Kidney (tissue), 13 donors: ENCODE measurements at regions not wholly inside any gene's neighbourhood (a gene's known extent, or its start where the extent isn't known, plus 50 kb on each side); places are given as distances from the start of the nearest gene placed in this dataset.

Experiments used
- DNase-seq, 5 donors: peaks; one replicate each; pipeline ENCODE4 v3.0.0-alpha.2; 2013 to 2020
- FAIRE-seq: peaks from 2 replicates; lab custom pipeline; 2012; peaks lifted over from hg19 to GRCh38; lab: Jason Lieb, UNC
- H3K27ac ChIP-seq, 2 donors: one replicate each; pipeline ENCODE4 v1.7.0; 2013; ENCODE audit warnings: low read depth in 2 of 2, low read length in 2 of 2, inconsistent platforms in 1 of 2
- H3K27me3 ChIP-seq: one replicate; pipeline ENCODE4 v1.7.1; 2013; ENCODE audit warnings: low read length, inconsistent platforms; ENCODE audit not compliant: control insufficient read depth, insufficient read depth
- H3K36me3 ChIP-seq, 3 donors: one replicate each; pipeline versions ENCODE4 v1.7.0 to v1.7.1; 2013; ENCODE audit warnings: low read length in 3 of 3, control low read depth in 1 of 3, inconsistent platforms in 1 of 3; ENCODE audit not compliant: insufficient read depth in 3 of 3, control insufficient read depth in 2 of 3
- H3K4me1 ChIP-seq, 3 donors: one replicate each; pipeline versions ENCODE4 v1.7.0 to v1.7.1; 2013; ENCODE audit warnings: low read length in 3 of 3, inconsistent platforms in 1 of 3, low read depth in 1 of 3; ENCODE audit not compliant: control insufficient read depth in 2 of 3, insufficient read depth in 2 of 3
- H3K4me3 ChIP-seq, 3 donors: one replicate each; pipeline versions ENCODE4 v1.7.0 to v1.8.1; 2013; ENCODE audit warnings: low read length in 3 of 3, control low read depth in 1 of 3, inconsistent platforms in 1 of 3
- H3K9ac ChIP-seq, 3 donors: one replicate each; pipeline versions ENCODE4 v1.7.0 to v1.7.1; 2013; ENCODE audit warnings: low read length in 3 of 3, control low read depth in 1 of 3, inconsistent platforms in 1 of 3
- H3K9me3 ChIP-seq, 3 donors: one replicate each; pipeline versions ENCODE4 v1.7.0 to v1.7.1; 2013; ENCODE audit warnings: low read length in 3 of 3, control low read depth in 1 of 3, inconsistent platforms in 1 of 3; ENCODE audit not compliant: control insufficient read depth in 2 of 3, insufficient read depth in 1 of 3
- CTCF ChIP-seq: IDR thresholded peaks from 3 replicates; pipeline ENCODE4 v1.5.1; 2012; ENCODE audit warnings: mild to moderate bottlenecking, moderate library complexity, borderline replicate concordance; ENCODE audit not compliant: insufficient read depth; ENCODE audit errors: extremely low read depth
- intact Hi-C: fragments of 100-400 bp; cut with DNase I; formaldehyde crosslinking; loops from one replicate; pipeline ENCODE4 v1.11.1; 2022
- donor health status: control.
- donor health status: control.
- donor health status: control.
- donor health status: control.
- donor health status: control.
- donor health status: DM: yes; HTN: yes; CAD: no.
- donor health status: Normal renal cell carcinoma (clear cell type).

- no peaks in the 10 kb centered on the region for H3K9me3 ChIP-seq
These were observed 291.0 kb upstream of the SATB1 start for GRCh38 chr3:18716101-18716500.

GRCh38 chr3:18715208-18715607 is 290.1 kb upstream of the SATB1 start:
- Histone ChIP-seq H3K4me1 (no peaks in the 10 kb centered on the region), H3K9me3 (no peaks in the 10 kb centered on the region), H3K36me3 (no peaks in the 10 kb centered on the region), H3K27ac (no peak overlapping the region), H3K9ac (no peak overlapping the region), H3K4me3 (no peak overlapping the region), H3K27me3 (no peaks in the 10 kb centered on the region)
- FAIRE-seq (no peak), DNase-seq (no peak)
- intact Hi-C loops, result no loop called here
- TF ChIP-seq CTCF, result no peak

More at GRCh38 chr3:18716101-18716500, 291.0 kb upstream of the SATB1 start:
- DNase-seq, result no peak
- TF ChIP-seq CTCF, result no peak
- intact Hi-C loops, result no loop called here
- Histone ChIP-seq H3K4me1 (no peaks in the 10 kb centered on the region), H3K4me3 (no peak overlapping the region), H3K9ac (no peak overlapping the region), H3K27ac (no peak overlapping the region), H3K27me3 (no peaks in the 10 kb centered on the region), H3K36me3 (no peaks in the 10 kb centered on the region)
- no peak for FAIRE-seq

- Histone ChIP-seq H3K9me3 (no peaks in the 10 kb centered on the region), H3K27me3 (no peaks in the 10 kb centered on the region), H3K4me1 (no peaks in the 10 kb centered on the region), H3K36me3 (no peaks in the 10 kb centered on the region), H3K27ac (no peak overlapping the region), H3K9ac (no peak overlapping the region), H3K4me3 (no peak overlapping the region)
- TF ChIP-seq CTCF, result no peak
- FAIRE-seq, result no peak
- no peak for DNase-seq
- intact Hi-C loops, result no loop called here
These were observed 288.4 kb upstream of the SATB1 start for GRCh38 chr3:18713577-18713951.
